Panc1 (cell line): ENCODE measurements at regions not wholly inside any gene's neighbourhood (a gene's known extent, or its start where the extent isn't known, plus 50 kb on each side); places are given as distances from the start of the nearest gene placed in this dataset.

ENCODE experiments used
- ATAC-seq: fragments of 200-7000 bp; cut with Tn5 transposase; 2 replicates; pipeline ENCODE4 v1.9.1; 2020; ENCODE audit warnings: mild to moderate bottlenecking, moderate library complexity
- BruUV-seq: library from RNA; stranded (reverse); fragments of 400-500 nt; replicated peaks from 2 replicates; lab custom pipeline; 2021; lab: Mats Ljungman, UMichigan
- CTCF ChIA-PET: fragments of 300-600 bp; sonication (Branson Sonifier 250); formaldehyde crosslinking; loops from one replicate; lab custom pipeline; 2022; ENCODE audit warnings: antibody characterized with exemption; lab: Charles Lee
- POLR2A ChIA-PET: fragments of 300-600 bp; sonication (Branson Sonifier 250); formaldehyde crosslinking; loops from one replicate; lab custom pipeline; 2022; ENCODE audit warnings: antibody characterized with exemption; lab: Charles Lee
- DNase-seq: peaks from one replicate; pipeline ENCODE4 v3.0.0-alpha.2; 2010; ENCODE audit warnings: low read depth, low spot score
- H3K27ac ChIP-seq: 2 replicates; pipeline ENCODE4 v1.5.1; 2011; ENCODE audit warnings: mild to moderate bottlenecking, low read length, inconsistent platforms
- H3K27me3 ChIP-seq: fragments of 200-500 bp; sonication (Bioruptor generic); 2 replicates; pipeline ENCODE4 v1.6.0; 2014; ENCODE audit warnings: low read length, inconsistent platforms; ENCODE audit not compliant: control insufficient read depth, insufficient read depth
- H3K36me3 ChIP-seq: fragments of 200-500 bp; sonication (Bioruptor generic); 2 replicates; pipeline ENCODE4 v1.5.1; 2014; ENCODE audit warnings: inconsistent platforms, mild to moderate bottlenecking, low read length, moderate library complexity; ENCODE audit not compliant: control insufficient read depth, insufficient read depth
- H3K4me1 ChIP-seq: 2 replicates; pipeline ENCODE4 v1.5.1; 2011; ENCODE audit warnings: inconsistent platforms, mild to moderate bottlenecking, low read length, moderate library complexity; ENCODE audit not compliant: control insufficient read depth, insufficient read depth
- H3K4me3 ChIP-seq, 2 experiments: 2 replicates each; pipeline ENCODE4 v1.5.1; 2011 to 2012; ENCODE audit warnings: low read depth in 2 of 2, low read length in 2 of 2, mild to moderate bottlenecking in 2 of 2, inconsistent platforms in 1 of 2, moderate library complexity in 1 of 2
- H3K9me3 ChIP-seq: fragments of 200-500 bp; sonication (Bioruptor generic); 2 replicates; pipeline ENCODE4 v1.5.1; 2014; ENCODE audit warnings: low read depth, mild to moderate bottlenecking, inconsistent platforms, low read length, moderate library complexity; ENCODE audit not compliant: control insufficient read depth, insufficient read depth
- POLR2AphosphoS5 ChIP-seq: IDR thresholded peaks from 2 replicates; pipeline ENCODE4 v1.6.1; 2012; ENCODE audit warnings: mild to moderate bottlenecking, low read depth, low read length, moderate library complexity
- SIN3A ChIP-seq: IDR thresholded peaks from 2 replicates; pipeline ENCODE4 v1.6.1; 2012; ENCODE audit warnings: low read depth, mild to moderate bottlenecking, low read length, moderate library complexity, borderline replicate concordance; ENCODE audit not compliant: insufficient read depth
- TCF7L2 ChIP-seq: IDR thresholded peaks from 2 replicates; pipeline ENCODE4 v1.6.1; 2011; ENCODE audit warnings: mild to moderate bottlenecking, low read depth, low read length, inconsistent platforms
- in situ Hi-C: cut with HindIII; loops from 2 replicates; pipeline ENCODE4 v1.10.0; 2016; ENCODE audit warnings: low sequenced_read_pairs, low pct_unique_long_range_greater_than_20kb
- intact Hi-C: fragments of 100-400 bp; cut with micrococcal nuclease; formaldehyde crosslinking; loops from one replicate; pipeline ENCODE4 v1.10.0; 2022; ENCODE audit not compliant: unreplicated experiment
- TF ChIP-seq, protein P1 (sequence below): fragments of 450-650 bp; IDR thresholded peaks from 2 replicates; pipeline ENCODE4 v1.5.1; 2017; ENCODE audit warnings: mild to moderate bottlenecking
- TF ChIP-seq, protein P2 (sequence below), 2 experiments: IDR thresholded peaks; 2 replicates each; pipeline ENCODE4 v1.6.1; 2011 to 2012; ENCODE audit warnings: low read depth in 2 of 2, control low read depth in 1 of 2, low read length in 1 of 2, mild to moderate bottlenecking in 1 of 2, moderate library complexity in 1 of 2; ENCODE audit not compliant: insufficient read depth in 1 of 2

DNA sequence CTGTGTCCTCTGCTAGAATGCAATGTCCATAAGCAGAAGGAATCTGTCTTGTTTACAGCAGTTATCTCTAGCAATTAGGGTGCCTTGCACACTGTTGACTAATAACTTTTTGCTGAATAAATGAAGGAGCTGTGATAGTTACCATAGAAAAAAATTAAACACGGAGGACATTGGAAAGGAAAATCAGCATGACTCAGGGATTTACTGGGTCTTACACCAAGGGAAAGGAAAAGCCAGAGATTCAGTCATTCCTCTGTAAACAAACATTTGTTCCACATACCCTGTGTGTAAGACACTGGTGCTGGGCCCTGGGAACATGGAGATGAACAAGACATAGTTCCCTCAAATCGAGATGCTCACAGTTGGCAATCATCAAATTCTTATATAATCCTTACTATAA is 183.3 kb downstream of the PTGER3 start:
- intact Hi-C loops, result no loop called here
- no peak overlapping the region for H3K4me3 ChIP-seq
- H3K4me1 ChIP-seq, result no peaks in the 10 kb centered on the region
- CTCF ChIA-PET, result no interaction called here
- DNase-seq (no peak), ATAC-seq (no peak)
- TF ChIP-seq, protein P1, sequence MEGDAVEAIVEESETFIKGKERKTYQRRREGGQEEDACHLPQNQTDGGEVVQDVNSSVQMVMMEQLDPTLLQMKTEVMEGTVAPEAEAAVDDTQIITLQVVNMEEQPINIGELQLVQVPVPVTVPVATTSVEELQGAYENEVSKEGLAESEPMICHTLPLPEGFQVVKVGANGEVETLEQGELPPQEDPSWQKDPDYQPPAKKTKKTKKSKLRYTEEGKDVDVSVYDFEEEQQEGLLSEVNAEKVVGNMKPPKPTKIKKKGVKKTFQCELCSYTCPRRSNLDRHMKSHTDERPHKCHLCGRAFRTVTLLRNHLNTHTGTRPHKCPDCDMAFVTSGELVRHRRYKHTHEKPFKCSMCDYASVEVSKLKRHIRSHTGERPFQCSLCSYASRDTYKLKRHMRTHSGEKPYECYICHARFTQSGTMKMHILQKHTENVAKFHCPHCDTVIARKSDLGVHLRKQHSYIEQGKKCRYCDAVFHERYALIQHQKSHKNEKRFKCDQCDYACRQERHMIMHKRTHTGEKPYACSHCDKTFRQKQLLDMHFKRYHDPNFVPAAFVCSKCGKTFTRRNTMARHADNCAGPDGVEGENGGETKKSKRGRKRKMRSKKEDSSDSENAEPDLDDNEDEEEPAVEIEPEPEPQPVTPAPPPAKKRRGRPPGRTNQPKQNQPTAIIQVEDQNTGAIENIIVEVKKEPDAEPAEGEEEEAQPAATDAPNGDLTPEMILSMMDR, result no peak
- TF ChIP-seq POLR2AphosphoS5 (no peak), SIN3A (no peak), TCF7L2 (no peak)
- TF ChIP-seq, protein P2, sequence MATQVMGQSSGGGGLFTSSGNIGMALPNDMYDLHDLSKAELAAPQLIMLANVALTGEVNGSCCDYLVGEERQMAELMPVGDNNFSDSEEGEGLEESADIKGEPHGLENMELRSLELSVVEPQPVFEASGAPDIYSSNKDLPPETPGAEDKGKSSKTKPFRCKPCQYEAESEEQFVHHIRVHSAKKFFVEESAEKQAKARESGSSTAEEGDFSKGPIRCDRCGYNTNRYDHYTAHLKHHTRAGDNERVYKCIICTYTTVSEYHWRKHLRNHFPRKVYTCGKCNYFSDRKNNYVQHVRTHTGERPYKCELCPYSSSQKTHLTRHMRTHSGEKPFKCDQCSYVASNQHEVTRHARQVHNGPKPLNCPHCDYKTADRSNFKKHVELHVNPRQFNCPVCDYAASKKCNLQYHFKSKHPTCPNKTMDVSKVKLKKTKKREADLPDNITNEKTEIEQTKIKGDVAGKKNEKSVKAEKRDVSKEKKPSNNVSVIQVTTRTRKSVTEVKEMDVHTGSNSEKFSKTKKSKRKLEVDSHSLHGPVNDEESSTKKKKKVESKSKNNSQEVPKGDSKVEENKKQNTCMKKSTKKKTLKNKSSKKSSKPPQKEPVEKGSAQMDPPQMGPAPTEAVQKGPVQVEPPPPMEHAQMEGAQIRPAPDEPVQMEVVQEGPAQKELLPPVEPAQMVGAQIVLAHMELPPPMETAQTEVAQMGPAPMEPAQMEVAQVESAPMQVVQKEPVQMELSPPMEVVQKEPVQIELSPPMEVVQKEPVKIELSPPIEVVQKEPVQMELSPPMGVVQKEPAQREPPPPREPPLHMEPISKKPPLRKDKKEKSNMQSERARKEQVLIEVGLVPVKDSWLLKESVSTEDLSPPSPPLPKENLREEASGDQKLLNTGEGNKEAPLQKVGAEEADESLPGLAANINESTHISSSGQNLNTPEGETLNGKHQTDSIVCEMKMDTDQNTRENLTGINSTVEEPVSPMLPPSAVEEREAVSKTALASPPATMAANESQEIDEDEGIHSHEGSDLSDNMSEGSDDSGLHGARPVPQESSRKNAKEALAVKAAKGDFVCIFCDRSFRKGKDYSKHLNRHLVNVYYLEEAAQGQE (IDR thresholded peaks at IDR 0.05; ENCODE audit: insufficient read depth in 1 of 2, low read depth in 2 of 2, low read length in 1 of 2), result no peak
- no TSS peak for BruUV-seq
- POLR2A ChIA-PET, result no interaction called here
- H3K36me3 ChIP-seq, result no peaks in the 10 kb centered on the region
- no peak overlapping the region for H3K27ac ChIP-seq
- in situ Hi-C loops, result no loop called here
- no peaks in the 10 kb centered on the region for H3K27me3 ChIP-seq
- no peaks in the 10 kb centered on the region for H3K9me3 ChIP-seq

DNA sequence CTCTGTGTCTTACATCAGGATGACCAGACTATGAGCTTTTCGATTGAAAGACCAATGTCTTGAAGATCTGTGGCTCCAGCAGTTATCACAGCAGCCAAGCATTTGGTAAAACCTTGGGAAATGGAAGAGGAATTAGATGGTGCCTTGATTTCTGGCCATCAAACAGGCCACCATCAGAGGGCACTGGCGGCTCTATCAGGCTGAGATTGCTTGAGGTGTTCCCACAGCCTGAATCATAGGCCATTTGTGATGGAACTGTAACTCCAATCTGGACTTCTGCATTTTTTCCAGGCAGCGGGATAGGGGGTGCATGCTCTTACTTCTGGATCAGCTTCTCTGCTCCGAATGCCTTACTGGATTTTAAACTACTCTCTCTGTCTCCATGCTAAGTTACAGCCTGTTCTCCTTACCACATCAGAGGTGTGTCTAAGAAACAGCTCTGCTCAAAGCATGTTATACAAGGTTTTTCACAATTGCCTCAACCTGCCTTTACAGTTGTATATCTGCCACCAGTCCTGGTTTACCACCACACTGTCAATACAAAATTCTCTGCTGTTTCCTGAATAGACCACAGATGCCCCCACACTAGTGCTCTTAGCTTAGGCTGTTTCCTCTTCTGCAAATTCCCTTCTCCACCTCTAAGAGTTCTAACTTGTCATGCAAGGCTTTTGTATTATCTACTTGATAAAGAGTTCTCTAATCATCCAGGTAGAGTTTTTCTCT is 180.9 kb downstream of the PTGER3 start:
- no TSS peak for BruUV-seq
- intact Hi-C loops, result no loop called here
- TF ChIP-seq, protein P1, result peak; percentile 6; the same call in 1 of the 2 replicates
- TF ChIP-seq SIN3A (no peak), TCF7L2 (no peak), POLR2AphosphoS5 (no peak)
- TF ChIP-seq, protein P2 (IDR thresholded peaks at IDR 0.05; ENCODE audit: insufficient read depth in 1 of 2, low read depth in 2 of 2, low read length in 1 of 2), result no peak
- in situ Hi-C loops, result no loop called here
- ChIA-PET POLR2A (no interaction called here), CTCF (no interaction called here)
- H3K27ac ChIP-seq, result no peak overlapping the region
- H3K9me3 ChIP-seq, result no peaks in the 10 kb centered on the region
- DNase-seq (no peak), ATAC-seq (no peak)
- no peaks in the 10 kb centered on the region for H3K4me1 ChIP-seq
- H3K36me3 ChIP-seq, result no peaks in the 10 kb centered on the region
- H3K27me3 ChIP-seq, result no peaks in the 10 kb centered on the region
- no peak overlapping the region for H3K4me3 ChIP-seq
